K562 (cell line): ENCODE measurements at regions not wholly inside any gene's neighbourhood (a gene's known extent, or its start where the extent isn't known, plus 50 kb on each side); places are given as distances from the start of the nearest gene placed in this dataset.

Experiments
- ATAC-seq: fragments of 200-7000 bp; cut with Tn5 transposase; 3 replicates; pipeline ENCODE4 v1.9.1; 2020; ENCODE audit warnings: moderate library complexity
- BruUV-seq: library from RNA; stranded (reverse); fragments of 400-500 nt; replicated peaks from 2 replicates; lab custom pipeline; 2021; lab: Mats Ljungman, UMichigan
- CTCF ChIA-PET: fragments of 300-600 bp; formaldehyde crosslinking; extraction: SDS; loops from one replicate; lab custom pipeline; 2021; ENCODE audit warnings: low intra/inter-chr PET ratio; lab: Yijun Ruan, JAX
- POLR2A ChIA-PET: fragments of 300-600, 350-650 bp; sonication (Branson Sonifier 250); formaldehyde crosslinking; extraction: SDS; loops from one replicate; lab custom pipeline; 2021; ENCODE audit warnings: antibody characterized with exemption, inconsistent platforms; lab: Yijun Ruan, JAX
- DNase-seq, 4 experiments: peaks; one replicate each; pipeline versions ENCODE4 v3.0.0 to v3.0.0-alpha.2; 2011 to 2018; ENCODE audit warnings: low spot score in 3 of 4, mixed read lengths in 3 of 4; ENCODE audit errors: extremely low read depth in 1 of 4
- FAIRE-seq: peaks from 2 replicates; lab custom pipeline; 2011; peaks lifted over from hg19 to GRCh38; lab: Jason Lieb, UNC
- H2AFZ ChIP-seq: 2 replicates; pipeline ENCODE4 v1.6.0; 2011; ENCODE audit warnings: low read depth, low read length, control low read depth, inconsistent platforms
- H3K27ac ChIP-seq: fragments of 200-600 bp; 3 replicates; pipeline ENCODE4 v1.8.0; 2011; ENCODE audit warnings: low read depth, mild to moderate bottlenecking, control low read depth, inconsistent platforms, low read length, moderate library complexity, mixed read lengths; ENCODE audit errors: extremely low read depth
- H3K27me3 ChIP-seq, 2 experiments: fragments of 300-600 bp in 1 of 2; 2 replicates in 1 of 2; 3 replicates in 1 of 2; pipeline versions ENCODE4 v1.6.0 to v1.8.0; 2011; ENCODE audit warnings: inconsistent platforms in 2 of 2, low read length in 2 of 2, mild to moderate bottlenecking in 1 of 2, mixed read lengths in 1 of 2, moderate library complexity in 1 of 2; ENCODE audit not compliant: control insufficient read depth in 2 of 2, insufficient read depth in 2 of 2
- H3K36me3 ChIP-seq: fragments of 300-600 bp; 3 replicates; pipeline ENCODE4 v1.8.0; 2011; ENCODE audit warnings: mild to moderate bottlenecking, low read length, inconsistent platforms; ENCODE audit not compliant: control insufficient read depth, insufficient read depth
- H3K4me1 ChIP-seq, 2 experiments: fragments of 200-600 bp in 1 of 2; replicated peaks in 1 of 2; 2 replicates in 1 of 2; 3 replicates in 1 of 2; pipeline versions ENCODE4 v1.5.1 to v1.8.0; 2011; ENCODE audit warnings: inconsistent platforms in 2 of 2, low read length in 2 of 2, mild to moderate bottlenecking in 1 of 2, mixed read lengths in 1 of 2, moderate library complexity in 1 of 2; ENCODE audit not compliant: control insufficient read depth in 2 of 2, insufficient read depth in 2 of 2
- H3K4me2 ChIP-seq: 2 replicates; pipeline ENCODE4 v1.6.1; 2011; ENCODE audit warnings: low read length, control low read depth, inconsistent platforms, mixed read lengths; ENCODE audit not compliant: insufficient read depth
- H3K4me3 ChIP-seq: fragments of 200-600 bp; sonication (generic), shearing (Covaris generic); 2 replicates; pipeline ENCODE4 v1.5.1; 2016; ENCODE audit warnings: control low read depth, inconsistent platforms
- H3K79me2 ChIP-seq: fragments of 200-600 bp; 3 replicates; pipeline ENCODE4 v1.8.0; 2011; ENCODE audit warnings: low read length, inconsistent platforms; ENCODE audit not compliant: control insufficient read depth, insufficient read depth
- H3K9ac ChIP-seq, 2 experiments: 2 replicates each; pipeline versions ENCODE4 v1.6.0 to v1.6.1; 2011; ENCODE audit warnings: low read depth in 2 of 2, low read length in 2 of 2, control low read depth in 1 of 2, inconsistent platforms in 1 of 2, mild to moderate bottlenecking in 1 of 2, mixed read lengths in 1 of 2; ENCODE audit not compliant: insufficient read depth in 1 of 2
- H3K9me1 ChIP-seq: one replicate; pipeline ENCODE4 v1.6.0; 2011; ENCODE audit warnings: inconsistent platforms, mild to moderate bottlenecking, low read length, moderate library complexity; ENCODE audit not compliant: control insufficient read depth, insufficient read depth
- H3K9me3 ChIP-seq: replicated peaks from 2 replicates; pipeline ENCODE4 v1.5.1; 2011; ENCODE audit warnings: low read depth, low read length, inconsistent platforms; ENCODE audit not compliant: control insufficient read depth, insufficient read depth
- H4K20me1 ChIP-seq: replicated peaks from 2 replicates; pipeline ENCODE4 v1.6.1; 2011; ENCODE audit warnings: low read length, inconsistent platforms, mixed read lengths; ENCODE audit not compliant: control insufficient read depth, insufficient read depth
- CTCF ChIP-seq, 3 experiments: IDR thresholded peaks in 2 of 3; conservative IDR thresholded peaks in 1 of 3; 2 replicates each; pipeline ENCODE4 v1.5.1; 2011 to 2012; ENCODE audit warnings: low read length in 3 of 3, mild to moderate bottlenecking in 3 of 3, control low read depth in 2 of 3, improper control_type of control experiment in 1 of 3, inconsistent platforms in 1 of 3, low read depth in 1 of 3, mixed read lengths in 1 of 3, moderate library complexity in 1 of 3; ENCODE audit not compliant: insufficient read depth in 2 of 3
- DNMT1 ChIP-seq: fragments of 450-650 bp; IDR thresholded peaks from 2 replicates; pipeline ENCODE4 v1.6.1; 2016; ENCODE audit warnings: antibody characterized with exemption, mild to moderate bottlenecking
- ELF4 ChIP-seq: fragments of 450-650 bp; formaldehyde crosslinking; IDR thresholded peaks from 2 replicates; pipeline ENCODE4 v1.4.0; 2022; ENCODE audit warnings: missing genetic modification characterization
- ETV1 ChIP-seq: fragments of 450-650 bp; conservative IDR thresholded peaks from 2 replicates; pipeline ENCODE4 v1.6.1; 2016; ENCODE audit warnings: missing genetic modification characterization, control low read depth, low read depth, missing compliant biosample characterization
- TFAM ChIP-seq: fragments of 250-450 bp; sonication (Bioruptor Pico); conservative IDR thresholded peaks from 2 replicates; pipeline ENCODE4 v1.5.0; 2021; ENCODE audit warnings: mild to moderate bottlenecking, moderate library complexity
- ZNF23 ChIP-seq: fragments of 250-450 bp; sonication (Bioruptor Pico); IDR thresholded peaks from 2 replicates; pipeline ENCODE4 v1.4.0; 2020; ENCODE audit warnings: mild to moderate bottlenecking
- WGBS: fragments of 100-300 bp; shearing (Covaris generic); methylation state at CpG from one replicate; pipeline ENCODE4 v1.1.6; 2016; ENCODE audit warnings: low coverage, mixed read lengths; ENCODE audit not compliant: insufficient coverage; ENCODE audit errors: missing lambda C conversion rate; 5-methylcytosine and 5-hydroxymethylcytosine counted together
- in situ Hi-C: fragments of 300-500 bp; cut with MboI; formaldehyde crosslinking; loops from 4 replicates; pipeline ENCODE4 v1.15.0; 2018; ENCODE audit warnings: inconsistent platforms, mixed read lengths
- intact Hi-C: fragments of 100-400 bp; cut with micrococcal nuclease; formaldehyde crosslinking; loops from 2 replicates; pipeline ENCODE4 v1.14.2; 2022
- TF ChIP-seq, protein P1 (sequence below): fragments of 450-650 bp; IDR thresholded peaks from 2 replicates; pipeline ENCODE4 v1.6.1; 2018; ENCODE audit warnings: mild to moderate bottlenecking, low read depth; ENCODE audit not compliant: partially characterized antibody
- TF ChIP-seq, protein P2 (sequence below): fragments of 250-450 bp; sonication (Bioruptor Pico); IDR thresholded peaks from 2 replicates; pipeline ENCODE4 v1.6.1; 2021; ENCODE audit warnings: mild to moderate bottlenecking
- TF ChIP-seq, protein P3 (sequence below): fragments of 450-650 bp; IDR thresholded peaks from one replicate; pipeline ENCODE4 v1.6.1; 2018; ENCODE audit warnings: mild to moderate bottlenecking, moderate library complexity; ENCODE audit not compliant: partially characterized antibody
- TF ChIP-seq, protein P4 (sequence below): fragments of 250-450 bp; sonication (Bioruptor Pico); IDR thresholded peaks from 2 replicates; pipeline ENCODE4 v1.9.0; 2021; ENCODE audit warnings: mild to moderate bottlenecking, inconsistent platforms

GRCh38 chr6:113508249-113508648, 348.9 kb upstream of the MARCKS start:
- Histone ChIP-seq H3K9me3 (no peaks in the 10 kb centered on the region), H3K4me3 (no peak overlapping the region), H3K4me2 (no peak overlapping the region), H3K9me1 (no peaks in the 10 kb centered on the region), H3K79me2 (no peaks in the 10 kb centered on the region), H3K27me3 (no peaks in the 10 kb centered on the region; a peak in 1 of 5 replicates), H3K27ac (no peak overlapping the region), H3K9ac (no peak overlapping the region), H3K4me1 (no peaks in the 10 kb centered on the region), H3K36me3 (no peaks in the 10 kb centered on the region), H4K20me1 (no peaks in the 10 kb centered on the region), H2AFZ (no peak overlapping the region)
- intact Hi-C loops (no loop called here), in situ Hi-C loops (no loop called here)
- ATAC-seq = no peak
- WGBS = 0% methylated on average over 3 of the region's 3 CpGs
- FAIRE-seq = no peak
- DNase-seq = no peak
- BruUV-seq = no TSS peak
- CTCF ChIA-PET = no interaction called here
- TF ChIP-seq ZNF23 = no peak
- TF ChIP-seq ELF4 (CRISPR knock-in tag) = no peak
- TF ChIP-seq, protein P1, sequence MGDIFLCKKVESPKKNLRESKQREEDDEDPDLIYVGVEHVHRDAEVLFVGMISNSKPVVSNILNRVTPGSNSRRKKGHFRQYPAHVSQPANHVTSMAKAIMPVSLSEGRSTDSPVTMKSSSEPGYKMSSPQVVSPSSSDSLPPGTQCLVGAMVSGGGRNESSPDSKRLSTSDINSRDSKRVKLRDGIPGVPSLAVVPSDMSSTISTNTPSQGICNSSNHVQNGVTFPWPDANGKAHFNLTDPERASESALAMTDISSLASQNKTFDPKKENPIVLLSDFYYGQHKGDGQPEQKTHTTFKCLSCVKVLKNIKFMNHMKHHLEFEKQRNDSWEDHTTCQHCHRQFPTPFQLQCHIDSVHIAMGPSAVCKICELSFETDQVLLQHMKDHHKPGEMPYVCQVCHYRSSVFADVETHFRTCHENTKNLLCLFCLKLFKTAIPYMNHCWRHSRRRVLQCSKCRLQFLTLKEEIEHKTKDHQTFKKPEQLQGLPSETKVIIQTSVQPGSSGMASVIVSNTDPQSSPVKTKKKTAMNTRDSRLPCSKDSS = no peak
- no peak for TF ChIP-seq ETV1 (tag)
- no peak for TF ChIP-seq TFAM (CRISPR knock-in tag)
- no peak for TF ChIP-seq DNMT1
- TF ChIP-seq, protein P2, sequence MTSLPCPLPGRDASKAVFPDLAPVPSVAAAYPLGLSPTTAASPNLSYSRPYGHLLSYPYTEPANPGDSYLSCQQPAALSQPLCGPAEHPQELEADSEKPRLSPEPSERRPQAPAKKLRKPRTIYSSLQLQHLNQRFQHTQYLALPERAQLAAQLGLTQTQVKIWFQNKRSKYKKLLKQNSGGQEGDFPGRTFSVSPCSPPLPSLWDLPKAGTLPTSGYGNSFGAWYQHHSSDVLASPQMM (CRISPR knock-in tag) = no peak
- TF ChIP-seq, protein P3, sequence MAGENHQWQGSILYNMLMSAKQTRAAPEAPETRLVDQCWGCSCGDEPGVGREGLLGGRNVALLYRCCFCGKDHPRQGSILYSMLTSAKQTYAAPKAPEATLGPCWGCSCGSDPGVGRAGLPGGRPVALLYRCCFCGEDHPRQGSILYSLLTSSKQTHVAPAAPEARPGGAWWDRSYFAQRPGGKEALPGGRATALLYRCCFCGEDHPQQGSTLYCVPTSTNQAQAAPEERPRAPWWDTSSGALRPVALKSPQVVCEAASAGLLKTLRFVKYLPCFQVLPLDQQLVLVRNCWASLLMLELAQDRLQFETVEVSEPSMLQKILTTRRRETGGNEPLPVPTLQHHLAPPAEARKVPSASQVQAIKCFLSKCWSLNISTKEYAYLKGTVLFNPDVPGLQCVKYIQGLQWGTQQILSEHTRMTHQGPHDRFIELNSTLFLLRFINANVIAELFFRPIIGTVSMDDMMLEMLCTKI = no peak
- TF ChIP-seq CTCF (IDR thresholded peaks at IDR 0.05 in 2 of 3, conservative IDR thresholded peaks at IDR 0.05 in 1 of 3; ENCODE audit: insufficient read depth in 2 of 3, low read depth in 1 of 3, low read length in 3 of 3) = no peak
- TF ChIP-seq, protein P4, sequence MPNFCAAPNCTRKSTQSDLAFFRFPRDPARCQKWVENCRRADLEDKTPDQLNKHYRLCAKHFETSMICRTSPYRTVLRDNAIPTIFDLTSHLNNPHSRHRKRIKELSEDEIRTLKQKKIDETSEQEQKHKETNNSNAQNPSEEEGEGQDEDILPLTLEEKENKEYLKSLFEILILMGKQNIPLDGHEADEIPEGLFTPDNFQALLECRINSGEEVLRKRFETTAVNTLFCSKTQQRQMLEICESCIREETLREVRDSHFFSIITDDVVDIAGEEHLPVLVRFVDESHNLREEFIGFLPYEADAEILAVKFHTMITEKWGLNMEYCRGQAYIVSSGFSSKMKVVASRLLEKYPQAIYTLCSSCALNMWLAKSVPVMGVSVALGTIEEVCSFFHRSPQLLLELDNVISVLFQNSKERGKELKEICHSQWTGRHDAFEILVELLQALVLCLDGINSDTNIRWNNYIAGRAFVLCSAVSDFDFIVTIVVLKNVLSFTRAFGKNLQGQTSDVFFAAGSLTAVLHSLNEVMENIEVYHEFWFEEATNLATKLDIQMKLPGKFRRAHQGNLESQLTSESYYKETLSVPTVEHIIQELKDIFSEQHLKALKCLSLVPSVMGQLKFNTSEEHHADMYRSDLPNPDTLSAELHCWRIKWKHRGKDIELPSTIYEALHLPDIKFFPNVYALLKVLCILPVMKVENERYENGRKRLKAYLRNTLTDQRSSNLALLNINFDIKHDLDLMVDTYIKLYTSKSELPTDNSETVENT (CRISPR knock-in tag) = no peak
- POLR2A ChIA-PET = no interaction called here
